Esophagus squamous epithelium (tissue), 4 donors: ENCODE measurements at regions not wholly inside any gene's neighbourhood (a gene's known extent, or its start where the extent isn't known, plus 50 kb on each side); places are given as distances from the start of the nearest gene placed in this dataset.

Source experiments
- CTCF ChIP-seq, 6 experiments: fragments of 450-650 bp in 4 of 6; fragments of 200-600 bp in 2 of 6; sonication (generic) in 2 of 6; IDR thresholded peaks; one replicate each; pipeline ENCODE4 v1.5.1; 2016 to 2019; ENCODE audit warnings: antibody characterized with exemption in 6 of 6, mild to moderate bottlenecking in 4 of 6, moderate library complexity in 4 of 6
- POLR2A ChIP-seq, 4 donors: fragments of 450-650 bp; IDR thresholded peaks; one replicate each; pipeline ENCODE4 v1.6.1; 2017; ENCODE audit warnings: antibody characterized with exemption in 4 of 4, mild to moderate bottlenecking in 4 of 4, moderate library complexity in 3 of 4

- TF ChIP-seq CTCF (IDR thresholded peaks at IDR 0.05) (no peak), POLR2A (IDR thresholded peaks at IDR 0.05) (no peak)
These were observed 456.2 kb downstream of the CD83 start for GRCh38 chr6:14573703-14574290.
